Kidney (tissue), 13 donors: ENCODE measurements at regions not wholly inside any gene's neighbourhood (a gene's known extent, or its start where the extent isn't known, plus 50 kb on each side); places are given as distances from the start of the nearest gene placed in this dataset.

Experiments
- DNase-seq, 5 donors: peaks; one replicate each; pipeline ENCODE4 v3.0.0-alpha.2; 2013 to 2020
- FAIRE-seq: peaks from 2 replicates; lab custom pipeline; 2012; peaks lifted over from hg19 to GRCh38; lab: Jason Lieb, UNC
- H3K27ac ChIP-seq, 2 donors: one replicate each; pipeline ENCODE4 v1.7.0; 2013; ENCODE audit warnings: low read depth in 2 of 2, low read length in 2 of 2, inconsistent platforms in 1 of 2
- H3K27me3 ChIP-seq: one replicate; pipeline ENCODE4 v1.7.1; 2013; ENCODE audit warnings: low read length, inconsistent platforms; ENCODE audit not compliant: control insufficient read depth, insufficient read depth
- H3K36me3 ChIP-seq, 3 donors: one replicate each; pipeline versions ENCODE4 v1.7.0 to v1.7.1; 2013; ENCODE audit warnings: low read length in 3 of 3, control low read depth in 1 of 3, inconsistent platforms in 1 of 3; ENCODE audit not compliant: insufficient read depth in 3 of 3, control insufficient read depth in 2 of 3
- H3K4me1 ChIP-seq, 3 donors: one replicate each; pipeline versions ENCODE4 v1.7.0 to v1.7.1; 2013; ENCODE audit warnings: low read length in 3 of 3, inconsistent platforms in 1 of 3, low read depth in 1 of 3; ENCODE audit not compliant: control insufficient read depth in 2 of 3, insufficient read depth in 2 of 3
- H3K4me3 ChIP-seq, 3 donors: one replicate each; pipeline versions ENCODE4 v1.7.0 to v1.8.1; 2013; ENCODE audit warnings: low read length in 3 of 3, control low read depth in 1 of 3, inconsistent platforms in 1 of 3
- H3K9ac ChIP-seq, 3 donors: one replicate each; pipeline versions ENCODE4 v1.7.0 to v1.7.1; 2013; ENCODE audit warnings: low read length in 3 of 3, control low read depth in 1 of 3, inconsistent platforms in 1 of 3
- H3K9me3 ChIP-seq, 3 donors: one replicate each; pipeline versions ENCODE4 v1.7.0 to v1.7.1; 2013; ENCODE audit warnings: low read length in 3 of 3, control low read depth in 1 of 3, inconsistent platforms in 1 of 3; ENCODE audit not compliant: control insufficient read depth in 2 of 3, insufficient read depth in 1 of 3
- CTCF ChIP-seq: IDR thresholded peaks from 3 replicates; pipeline ENCODE4 v1.5.1; 2012; ENCODE audit warnings: mild to moderate bottlenecking, moderate library complexity, borderline replicate concordance; ENCODE audit not compliant: insufficient read depth; ENCODE audit errors: extremely low read depth
- intact Hi-C: fragments of 100-400 bp; cut with DNase I; formaldehyde crosslinking; loops from one replicate; pipeline ENCODE4 v1.11.1; 2022
- donor health status: control.
- donor health status: control.
- donor health status: control.
- donor health status: control.
- donor health status: control.
- donor health status: DM: yes; HTN: yes; CAD: no.
- donor health status: Normal renal cell carcinoma (clear cell type).

GRCh38 chr2:200025717-200026116 lies 70.3 kb downstream of the MAIP1 start:
- Histone ChIP-seq H3K4me1 (no peaks in the 10 kb centered on the region), H3K9ac (no peak overlapping the region), H3K36me3 (no peaks in the 10 kb centered on the region), H3K27me3 (no peaks in the 10 kb centered on the region), H3K4me3 (no peak overlapping the region), H3K27ac (no peak overlapping the region), H3K9me3 (no peaks in the 10 kb centered on the region)
- TF ChIP-seq CTCF = no peak
- FAIRE-seq (no peak), DNase-seq (no peak)
- intact Hi-C loops = no loop called here

- intact Hi-C loops = no loop called here
- Histone ChIP-seq H3K27me3 (no peaks in the 10 kb centered on the region), H3K4me3 (no peak overlapping the region), H3K4me1 (no peaks in the 10 kb centered on the region), H3K9me3 (no peaks in the 10 kb centered on the region), H3K27ac (no peak overlapping the region), H3K9ac (no peak overlapping the region), H3K36me3 (no peaks in the 10 kb centered on the region)
- no peak for FAIRE-seq
- DNase-seq = no peak
- no peak for TF ChIP-seq CTCF
Observed at GRCh38 chr2:200026332-200027230, 71.2 kb downstream of the MAIP1 start.

- Histone ChIP-seq H3K9ac (no peak overlapping the region), H3K27me3 (no peaks in the 10 kb centered on the region), H3K36me3 (no peaks in the 10 kb centered on the region), H3K9me3 (no peaks in the 10 kb centered on the region), H3K4me3 (no peak overlapping the region), H3K4me1 (no peaks in the 10 kb centered on the region), H3K27ac (no peak overlapping the region)
- DNase-seq (no peak), FAIRE-seq (no peak)
- intact Hi-C loops = no loop called here
- TF ChIP-seq CTCF = no peak
Observed at GRCh38 chr2:200028998-200029397, 73.6 kb downstream of the MAIP1 start.
